AG04449 (cell line): ENCODE measurements at regions not wholly inside any gene's neighbourhood (a gene's known extent, or its start where the extent isn't known, plus 50 kb on each side); places are given as distances from the start of the nearest gene placed in this dataset.

ENCODE experiments used
- CTCF ChIA-PET: fragments of 350-600 bp; formaldehyde crosslinking; extraction: SDS; loops from one replicate; lab custom pipeline; 2021; ENCODE audit warnings: antibody characterized with exemption; lab: Yijun Ruan, JAX
- POLR2A ChIA-PET: fragments of 400-600, 350-600 bp; formaldehyde crosslinking; extraction: SDS; loops from one replicate; lab custom pipeline; 2020; ENCODE audit warnings: antibody characterized with exemption, inconsistent platforms; lab: Yijun Ruan, JAX
- DNase-seq: peaks from one replicate; pipeline ENCODE4 v3.0.0-alpha.2; 2010; ENCODE audit warnings: low read depth, low spot score
- H3K4me3 ChIP-seq: 2 replicates; pipeline ENCODE4 v1.5.1; 2011; ENCODE audit warnings: low read depth, mild to moderate bottlenecking, control low read depth, low read length
- CTCF ChIP-seq: IDR thresholded peaks from one replicate; pipeline ENCODE4 v1.5.1; 2011; ENCODE audit warnings: mild to moderate bottlenecking, moderate library complexity, low read length, control low read depth, inconsistent platforms; ENCODE audit not compliant: insufficient read depth; ENCODE audit errors: missing control alignments

GRCh38 chr12:107477018-107477417 lies 208.6 kb upstream of the PWP1 start:
- CTCF ChIA-PET: interaction anchor here (1.5 kb wide), 1 partner anchor 132 kb away, joined by 3 read pairs; no protein-coding TSS in a partner anchor
- POLR2A ChIA-PET: no interaction called here
- no peak for DNase-seq
- no peak for TF ChIP-seq CTCF
- no peak overlapping the region for H3K4me3 ChIP-seq

GRCh38 chr12:107477947-107478610 lies 207.5 kb upstream of the PWP1 start:
- DNase-seq: no peak
- H3K4me3 ChIP-seq: no peak overlapping the region
- no peak for TF ChIP-seq CTCF
- CTCF ChIA-PET: no interaction called here
- POLR2A ChIA-PET: no interaction called here

GRCh38 chr12:107478881-107479280 lies 206.7 kb upstream of the PWP1 start:
- ChIA-PET CTCF (no interaction called here), POLR2A (no interaction called here)
- DNase-seq: no peak
- TF ChIP-seq CTCF: no peak
- H3K4me3 ChIP-seq: no peak overlapping the region

GRCh38 chr12:107480836-107481608 lies 204.6 kb upstream of the PWP1 start:
- no peak for DNase-seq
- POLR2A ChIA-PET: no interaction called here
- CTCF ChIA-PET: interaction anchor here (1.0 to 1.2 kb wide), 2 partner anchors 129 to 349 kb away, joined by 3 read pairs; no protein-coding TSS in a partner anchor
- H3K4me3 ChIP-seq: no peak overlapping the region
- no peak for TF ChIP-seq CTCF

- POLR2A ChIA-PET: no interaction called here
- no peak for DNase-seq
- CTCF ChIA-PET: no interaction called here
- H3K4me3 ChIP-seq: no peak overlapping the region
- TF ChIP-seq CTCF: no peak
Observed at GRCh38 chr12:107484230-107484629, 201.4 kb upstream of the PWP1 start.

GRCh38 chr12:107484941-107485340 lies 200.7 kb upstream of the PWP1 start:
- CTCF ChIA-PET: no interaction called here
- no peak for TF ChIP-seq CTCF
- DNase-seq: no peak
- H3K4me3 ChIP-seq: no peak overlapping the region
- POLR2A ChIA-PET: no interaction called here
